Smooth muscle cell (in vitro differentiated cells): ENCODE measurements at regions not wholly inside any gene's neighbourhood (a gene's known extent, or its start where the extent isn't known, plus 50 kb on each side); places are given as distances from the start of the nearest gene placed in this dataset.

ENCODE experiments used
- DNase-seq: peaks from one replicate; lab custom pipeline; 2025; ENCODE audit not compliant: unreplicated experiment; lab: John Stamatoyannopoulos, UW
- H2AFZ ChIP-seq: fragments of 200-600 bp; sonication (generic); 2 replicates; pipeline ENCODE4 v1.6.0; 2016; ENCODE audit warnings: antibody characterized with exemption, low read depth, mild to moderate bottlenecking
- H3F3A ChIP-seq: fragments of 200-600 bp; sonication (generic); 2 replicates; pipeline ENCODE4 v1.6.0; 2017; ENCODE audit warnings: antibody characterized with exemption, low read depth
- H3K27ac ChIP-seq: fragments of 200-600 bp; sonication (generic); 2 replicates; pipeline ENCODE4 v1.5.1; 2016; ENCODE audit warnings: low read depth, mild to moderate bottlenecking
- H3K27me3 ChIP-seq: fragments of 200-600 bp; sonication (generic); 2 replicates; pipeline ENCODE4 v1.6.1; 2016; ENCODE audit warnings: low read depth, mild to moderate bottlenecking
- H3K36me3 ChIP-seq: fragments of 200-600 bp; sonication (generic); 2 replicates; pipeline ENCODE4 v1.5.1; 2016; ENCODE audit warnings: low read depth
- H3K4me1 ChIP-seq: fragments of 200-600 bp; sonication (generic); 2 replicates; pipeline ENCODE4 v1.5.1; 2016; ENCODE audit warnings: low read depth
- H3K4me2 ChIP-seq: fragments of 200-600 bp; sonication (generic); 2 replicates; pipeline ENCODE4 v1.6.0; 2016; ENCODE audit warnings: mild to moderate bottlenecking
- H3K4me3 ChIP-seq: fragments of 200-600 bp; sonication (generic); 2 replicates; pipeline ENCODE4 v1.5.1; 2016; ENCODE audit warnings: mild to moderate bottlenecking
- H3K79me2 ChIP-seq: fragments of 200-600 bp; sonication (generic); 2 replicates; pipeline ENCODE4 v1.6.0; 2016; ENCODE audit warnings: low read depth, mild to moderate bottlenecking
- H3K9ac ChIP-seq: fragments of 200-600 bp; sonication (generic); 2 replicates; pipeline ENCODE4 v1.6.0; 2016; ENCODE audit warnings: low read depth
- H3K9me3 ChIP-seq: fragments of 200-600 bp; sonication (generic); replicated peaks from 2 replicates; pipeline ENCODE4 v1.5.1; 2016; ENCODE audit warnings: low read depth
- H4K20me1 ChIP-seq: fragments of 200-600 bp; sonication (generic); 2 replicates; pipeline ENCODE4 v1.6.0; 2016; ENCODE audit warnings: low read depth
- CTCF ChIP-seq: fragments of 200-600 bp; sonication (generic); IDR thresholded peaks from 2 replicates; pipeline ENCODE4 v1.5.1; 2017; ENCODE audit warnings: borderline replicate concordance, mild to moderate bottlenecking, antibody characterized with exemption; ENCODE audit not compliant: insufficient read depth, poor library complexity, severe bottlenecking
- WGBS: methylation state at CpG from one replicate; pipeline ENCODE4 v1.1.7; 2016; ENCODE audit warnings: low lambda C conversion rate; 5-methylcytosine and 5-hydroxymethylcytosine counted together

DNA sequence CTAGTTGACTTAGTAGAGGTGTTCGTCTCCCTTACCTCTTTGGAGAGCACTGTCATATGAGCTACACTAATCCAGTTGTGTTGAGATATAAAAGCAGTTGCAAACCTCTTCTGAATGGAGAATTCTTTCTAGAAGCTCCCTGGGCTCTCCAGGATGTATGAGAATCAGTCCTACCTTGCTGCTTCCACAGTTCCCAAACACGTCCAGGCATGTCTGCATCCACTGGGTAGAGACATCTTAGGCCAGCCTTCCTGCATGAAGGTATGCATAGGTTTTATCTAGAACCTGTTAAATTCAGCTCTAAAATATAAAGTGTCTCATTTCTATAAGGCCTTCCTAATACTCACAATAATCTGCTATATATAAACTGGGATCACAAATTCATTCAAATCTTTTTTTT lies 297.7 kb downstream of the CDC5L start:
- peaks cover 15% of the 10 kb centered on the region for H3K4me1 ChIP-seq
- H3K4me2 ChIP-seq: no peak overlapping the region
- H3K79me2 ChIP-seq: no peaks in the 10 kb centered on the region
- H3K9me3 ChIP-seq: no peaks in the 10 kb centered on the region
- 95% methylated on average over 2 of the region's 2 CpGs for WGBS
- no peak overlapping the region for H3K4me3 ChIP-seq
- DNase-seq: no peak
- no peak overlapping the region for H3K9ac ChIP-seq
- H3K27ac ChIP-seq: peak overlapping the region; percentile 34
- no peaks in the 10 kb centered on the region for H4K20me1 ChIP-seq
- no peak for TF ChIP-seq CTCF
- no peaks in the 10 kb centered on the region for H3K36me3 ChIP-seq
- H2AFZ ChIP-seq: no peak overlapping the region
- H3K27me3 ChIP-seq: no peaks in the 10 kb centered on the region
- H3F3A ChIP-seq: no peaks in the 10 kb centered on the region

GRCh38 chr6:44696099-44696498 lies 308.6 kb downstream of the CDC5L start:
- Histone ChIP-seq H3K9me3 (no peaks in the 10 kb centered on the region), H3K4me3 (no peak overlapping the region), H2AFZ (no peak overlapping the region), H3K27ac (peak overlapping the region; percentile 81), H3K4me1 (no peaks in the 10 kb centered on the region), H3F3A (peaks cover 7% of the 10 kb centered on the region), H3K79me2 (no peaks in the 10 kb centered on the region), H4K20me1 (no peaks in the 10 kb centered on the region), H3K36me3 (no peaks in the 10 kb centered on the region), H3K27me3 (no peaks in the 10 kb centered on the region), H3K9ac (peak overlapping the region; percentile 40), H3K4me2 (peak overlapping the region; percentile 18)
- TF ChIP-seq CTCF: no peak
- WGBS: 31% methylated on average over 1 of the region's 1 CpG
- no peak for DNase-seq

- Histone ChIP-seq H3K27me3 (no peaks in the 10 kb centered on the region), H3K9ac (peak overlapping the region; percentile 40), H3K4me1 (no peaks in the 10 kb centered on the region), H3K4me3 (no peak overlapping the region), H3K27ac (peak overlapping the region; percentile 81), H3K79me2 (no peaks in the 10 kb centered on the region), H2AFZ (no peak overlapping the region), H3K4me2 (peak overlapping the region; percentile 18), H4K20me1 (no peaks in the 10 kb centered on the region), H3F3A (peaks cover 7% of the 10 kb centered on the region), H3K36me3 (no peaks in the 10 kb centered on the region), H3K9me3 (no peaks in the 10 kb centered on the region)
- WGBS: 86% methylated on average over 6 of the region's 6 CpGs
- no peak for TF ChIP-seq CTCF
- DNase-seq: no peak
These were observed 309.2 kb downstream of the CDC5L start for GRCh38 chr6:44696686-44697085.

DNA sequence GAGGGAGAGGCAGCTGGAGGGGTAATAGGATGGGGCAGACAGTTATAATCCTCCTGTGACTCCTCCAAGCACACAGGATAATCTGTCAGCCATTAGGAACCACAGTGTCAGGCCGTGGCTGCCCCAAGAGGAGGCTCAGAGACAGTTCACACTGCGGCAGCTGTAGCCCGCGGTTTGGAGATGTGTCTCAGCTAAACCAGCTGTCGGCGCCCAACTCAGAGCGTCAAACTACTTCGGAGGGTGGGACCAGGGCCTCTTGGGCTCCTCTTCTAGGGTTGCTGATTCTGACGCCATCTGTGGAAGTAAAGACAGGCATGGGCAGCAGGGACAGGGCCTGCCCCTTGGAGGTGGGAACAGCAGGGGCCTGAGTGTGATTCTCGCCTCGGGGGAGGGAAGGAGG lies 309.8 kb downstream of the CDC5L start:
- Histone ChIP-seq H3F3A (peaks cover 7% of the 10 kb centered on the region), H3K4me3 (no peak overlapping the region), H3K4me2 (no peak overlapping the region), H3K4me1 (no peaks in the 10 kb centered on the region), H3K27ac (peak overlapping the region; percentile 81), H3K36me3 (no peaks in the 10 kb centered on the region), H3K9me3 (no peaks in the 10 kb centered on the region), H3K27me3 (no peaks in the 10 kb centered on the region), H4K20me1 (no peaks in the 10 kb centered on the region), H3K9ac (no peak overlapping the region), H2AFZ (no peak overlapping the region), H3K79me2 (no peaks in the 10 kb centered on the region)
- no peak for DNase-seq
- no peak for TF ChIP-seq CTCF
- 37% methylated on average over 11 of the region's 11 CpGs for WGBS
